GM19452 (cell line): ENCODE measurements at regions not wholly inside any gene's neighbourhood (a gene's known extent, or its start where the extent isn't known, plus 50 kb on each side); places are given as distances from the start of the nearest gene placed in this dataset.
"Not testable (repeated sequence)": the region's sequence is repeated elsewhere in the genome, so short reads cannot be mapped to it uniquely, and the experiment has no call there.

Experiments
- ATAC-seq: cut with Tn5 transposase; IDR thresholded peaks from one replicate; pipeline ENCODE4 v1.9.1; 2021; ENCODE audit not compliant: unreplicated experiment

DNA sequence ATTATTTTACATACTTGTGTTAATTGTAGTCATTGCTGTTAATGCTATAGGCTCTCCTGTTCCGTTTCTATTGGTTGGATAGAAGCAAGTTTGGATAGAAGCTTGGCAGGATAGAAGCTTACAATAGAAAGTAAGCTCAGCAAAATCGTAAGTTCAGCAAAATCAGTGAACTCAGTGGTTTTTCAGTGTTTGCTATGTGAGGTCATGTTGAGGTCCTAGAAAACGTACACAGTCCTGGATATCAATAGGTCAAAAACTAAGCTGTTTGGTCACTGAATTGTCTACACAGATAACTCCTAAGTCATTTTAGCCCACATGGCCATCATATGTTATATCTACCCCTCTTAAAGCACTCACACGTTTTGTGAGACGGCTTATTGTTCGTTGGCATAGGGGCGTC lies 299.4 kb downstream of the MAN2A1 start:
- ATAC-seq, result no peak

DNA sequence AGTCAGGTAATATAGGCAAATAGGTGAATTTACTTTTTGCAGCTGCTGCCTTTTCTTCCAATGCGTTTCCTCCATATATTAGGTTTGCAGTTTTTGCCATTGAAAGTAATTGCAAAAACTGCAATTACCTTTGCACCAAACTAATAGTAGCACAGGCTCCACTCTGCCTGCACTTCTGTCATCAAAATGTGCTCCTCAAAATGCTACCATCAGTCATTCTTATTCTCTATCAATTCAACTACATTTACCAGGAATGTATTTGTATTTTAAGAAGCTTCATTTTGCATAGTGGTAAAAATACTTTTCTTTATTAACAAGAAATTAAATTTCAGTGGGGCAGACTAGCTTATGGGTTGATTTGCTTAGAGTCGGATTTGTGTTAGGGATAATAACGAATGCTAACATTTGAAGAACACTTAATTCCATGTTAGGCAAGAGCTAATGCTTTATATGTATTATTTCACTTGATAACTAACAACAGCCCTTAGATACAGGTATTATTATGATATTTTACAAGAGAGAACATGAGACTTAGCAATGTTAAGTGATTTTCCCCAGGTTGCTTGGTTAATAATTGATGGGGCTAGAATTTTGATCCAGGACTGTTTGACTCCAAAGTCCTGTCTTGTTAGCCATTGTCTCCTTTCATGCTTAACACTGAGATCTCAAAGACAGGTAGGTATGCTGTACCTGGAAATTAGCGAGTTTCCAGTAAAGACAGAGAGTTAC lies 300.4 kb downstream of the MAN2A1 start:
- ATAC-seq, result no peak

DNA sequence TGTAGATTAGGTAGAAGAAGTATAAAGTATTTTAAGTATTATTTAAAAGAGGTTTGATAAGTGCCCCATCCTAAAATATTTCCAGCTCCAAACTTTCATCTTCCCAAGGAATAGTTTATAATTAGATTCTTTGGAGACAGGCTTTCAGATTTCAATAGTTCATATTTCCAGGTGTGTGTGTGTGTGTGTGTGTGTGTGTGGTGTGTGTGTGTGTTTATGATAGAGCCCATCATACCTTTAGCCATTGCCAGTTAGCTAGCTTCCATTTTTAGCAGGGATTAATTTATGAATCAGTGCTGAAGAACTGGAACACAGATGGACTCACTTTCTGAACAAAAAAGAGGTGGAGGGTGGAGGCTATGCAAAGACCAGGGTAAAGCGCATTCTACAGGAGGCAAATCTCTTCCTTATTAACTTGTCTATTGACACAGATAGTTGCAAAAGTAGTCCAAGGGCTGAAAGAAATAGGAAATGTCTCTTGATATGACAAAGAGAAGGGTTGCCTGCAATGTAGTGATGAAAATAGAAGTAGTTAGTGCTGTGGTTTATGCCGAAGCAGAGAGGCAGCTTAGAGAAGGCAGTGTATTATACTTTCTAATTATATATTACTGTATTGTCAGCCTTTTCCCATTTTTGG lies 301.1 kb downstream of the MAN2A1 start:
- ATAC-seq, result no peak

GRCh38 chr5:109992264-109992915 lies 302.7 kb downstream of the MAN2A1 start:
- ATAC-seq, result no peak

DNA sequence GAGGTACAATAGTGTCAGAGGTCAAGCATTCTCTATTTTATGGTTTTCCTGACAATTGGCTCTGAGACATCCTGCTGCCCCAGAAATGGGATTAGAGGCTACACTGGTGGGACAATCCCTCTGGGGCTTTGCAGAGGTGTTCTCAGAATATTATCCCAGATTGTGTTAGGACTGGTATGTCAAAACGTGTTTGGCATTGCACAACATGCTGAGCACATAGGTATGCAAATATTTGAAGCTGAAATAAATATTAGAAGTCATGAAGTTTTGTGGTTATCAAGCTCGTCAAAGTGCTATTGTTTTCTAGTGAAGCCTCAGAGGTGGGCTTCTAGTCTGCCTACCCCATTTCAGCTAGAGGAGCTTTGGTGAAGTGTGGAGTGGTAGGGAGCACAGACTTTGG lies 304.4 kb downstream of the MAN2A1 start:
- no peak for ATAC-seq

GRCh38 chr5:109996246-109996645 lies 306.5 kb downstream of the MAN2A1 start:
- ATAC-seq, result no peak

DNA sequence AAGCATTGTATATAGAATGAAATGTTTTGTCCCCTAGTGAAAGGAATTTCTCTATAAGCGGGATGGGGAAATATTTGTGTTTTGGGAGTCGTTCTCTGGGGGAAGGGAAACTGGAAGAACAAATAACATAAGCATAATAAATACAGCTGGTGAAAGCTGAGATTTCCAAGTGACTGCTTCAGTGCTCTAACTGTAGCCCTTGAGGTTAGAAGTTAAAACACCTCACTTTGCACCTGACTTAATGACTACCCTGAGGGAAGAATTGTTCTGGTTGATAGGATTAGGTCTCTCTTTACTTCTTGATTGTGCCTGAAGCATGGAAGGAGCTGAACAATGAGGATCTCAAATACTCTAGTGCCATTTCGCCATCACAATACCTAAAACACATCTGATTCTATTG lies 307.4 kb downstream of the MAN2A1 start:
- ATAC-seq, result no peak

DNA sequence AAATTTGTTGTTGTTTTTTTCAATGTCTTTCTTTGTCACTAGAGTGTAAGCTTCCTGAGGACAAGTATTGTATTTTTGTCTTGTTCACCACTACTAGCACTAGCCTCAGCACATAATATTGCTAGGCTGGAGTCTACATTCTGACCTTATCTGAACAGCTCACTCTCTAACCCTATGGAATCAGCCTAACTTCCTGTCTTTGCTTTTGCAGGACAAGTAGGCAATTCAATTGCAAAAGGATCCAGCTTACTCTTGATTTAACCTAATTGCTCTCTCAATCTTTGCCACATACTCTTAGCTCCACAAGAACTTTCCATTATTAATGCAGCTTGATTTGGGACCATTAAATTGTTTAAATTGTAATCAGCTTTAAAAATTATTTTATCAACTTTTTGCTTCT lies 308.5 kb downstream of the MAN2A1 start:
- ATAC-seq, result no peak

- no peak for ATAC-seq
Observed at GRCh38 chr5:109998726-109999125, 309.0 kb downstream of the MAN2A1 start.

- ATAC-seq, result no peak
Observed at GRCh38 chr5:110001648-110002047, 311.9 kb downstream of the MAN2A1 start.

DNA sequence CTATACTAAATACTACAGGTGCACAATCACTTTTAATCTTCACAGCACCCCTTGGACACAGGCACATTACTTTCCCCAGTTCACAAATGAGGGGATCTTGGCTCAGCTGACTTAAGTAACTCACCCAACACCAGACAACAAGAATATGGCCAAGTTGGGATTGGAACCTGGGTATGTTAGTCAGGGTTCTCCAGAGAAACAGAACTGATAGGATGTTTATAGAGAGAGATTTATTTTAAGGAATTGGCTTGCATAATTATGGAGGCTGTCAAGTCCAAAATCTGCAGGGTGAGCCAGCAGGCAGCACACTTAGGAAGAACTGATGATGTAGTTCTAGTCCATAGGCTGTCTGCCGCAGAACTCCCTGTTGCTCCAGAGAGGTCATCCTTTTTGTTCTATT lies 312.9 kb downstream of the MAN2A1 start:
- ATAC-seq, result no peak

GRCh38 chr5:110005907-110006562 lies 316.3 kb downstream of the MAN2A1 start:
- not testable (repeated sequence) for ATAC-seq

DNA sequence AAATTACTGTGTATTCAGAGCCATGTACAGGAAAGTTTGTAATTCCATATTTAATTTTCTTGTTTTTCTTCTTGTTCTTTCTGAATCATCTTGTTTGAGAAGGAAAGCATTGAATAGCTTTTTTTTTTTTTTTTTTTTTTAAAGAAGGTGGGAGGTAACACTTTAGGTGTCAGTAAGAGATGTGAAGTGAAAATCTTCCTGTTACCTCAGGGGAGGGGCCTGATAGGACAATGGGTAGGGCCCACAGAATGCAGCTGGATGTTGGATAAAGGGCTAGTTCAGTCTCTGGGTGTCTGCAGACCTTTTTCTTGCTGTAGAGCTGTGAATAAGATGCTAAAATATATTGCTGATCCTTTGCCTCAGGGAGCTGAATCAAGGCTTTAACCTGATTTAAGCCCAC lies 317.4 kb downstream of the MAN2A1 start:
- no peak for ATAC-seq

- ATAC-seq, result no peak
Observed at GRCh38 chr5:110008131-110008530, 318.4 kb downstream of the MAN2A1 start.

DNA sequence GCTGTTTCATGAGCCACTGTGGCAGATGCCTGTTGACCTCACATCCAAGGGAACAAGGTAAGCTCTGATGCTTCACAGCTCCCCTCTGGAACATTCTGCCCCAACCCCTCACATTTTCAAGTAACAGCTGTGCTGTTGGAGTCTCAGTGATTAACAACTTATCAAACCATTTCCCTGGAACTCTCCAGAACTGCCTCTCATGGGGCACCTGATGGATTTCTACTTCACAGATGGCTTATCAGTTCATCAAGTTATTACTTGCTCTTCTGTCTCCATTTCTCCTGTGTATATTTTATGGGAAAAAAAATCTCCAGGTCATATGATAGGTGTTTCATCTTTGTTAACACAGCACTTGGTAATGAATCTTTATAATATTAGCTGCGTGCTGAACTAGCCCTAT lies 322.4 kb downstream of the MAN2A1 start:
- ATAC-seq, result no peak

- no peak for ATAC-seq
Observed at GRCh38 chr5:110013017-110013416, 323.3 kb downstream of the MAN2A1 start.

DNA sequence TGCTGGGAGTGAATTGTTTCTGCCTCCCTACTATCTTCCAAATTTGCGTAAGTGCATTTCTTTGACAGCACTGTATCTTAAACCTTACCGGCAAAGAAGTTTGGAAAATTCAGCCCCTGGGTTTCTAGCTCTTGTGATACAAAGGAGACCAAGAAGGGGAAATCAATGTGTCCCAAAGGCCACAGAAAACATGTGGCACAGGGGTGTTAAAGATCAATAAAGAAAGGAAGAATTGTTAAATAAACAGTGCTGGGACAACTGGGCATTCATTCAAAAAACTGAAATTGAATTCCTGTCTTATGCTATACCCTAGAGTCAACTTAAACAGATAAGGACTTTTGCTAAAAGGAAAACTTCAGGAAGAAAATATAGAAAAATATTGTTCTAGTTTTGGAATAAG lies 328.1 kb downstream of the MAN2A1 start:
- ATAC-seq, result no peak

GRCh38 chr5:110018509-110018908 lies 328.8 kb downstream of the MAN2A1 start:
- no peak for ATAC-seq

- no peak for ATAC-seq
Observed at GRCh38 chr5:110019119-110019518, 329.4 kb downstream of the MAN2A1 start.

DNA sequence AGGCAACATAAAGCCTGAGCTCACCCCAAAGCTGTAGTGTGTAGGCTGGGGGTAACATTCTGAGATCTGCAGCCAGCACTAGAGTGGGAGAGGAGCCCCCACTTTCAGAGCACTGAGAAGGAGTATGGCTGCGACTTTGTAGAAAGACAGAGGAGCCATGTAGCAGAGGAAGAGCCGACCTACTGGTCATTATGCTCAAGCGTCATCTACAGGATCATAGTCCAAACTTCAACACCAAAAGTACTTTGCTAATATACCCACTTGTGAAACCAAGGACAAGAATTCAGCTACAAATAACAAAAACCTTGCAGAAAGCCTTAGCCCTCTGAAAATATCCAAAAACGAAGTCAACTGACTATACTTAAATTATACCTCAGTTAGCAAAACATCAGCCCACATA lies 330.1 kb downstream of the MAN2A1 start:
- no peak for ATAC-seq

- ATAC-seq, result no peak
Observed at GRCh38 chr5:110021251-110021650, 331.5 kb downstream of the MAN2A1 start.

- ATAC-seq, result no peak
Observed at GRCh38 chr5:110025160-110025559, 335.4 kb downstream of the MAN2A1 start.
